Mesenchymal stem cell (in vitro differentiated cells and primary cell): ENCODE measurements at regions not wholly inside any gene's neighbourhood (a gene's known extent, or its start where the extent isn't known, plus 50 kb on each side); places are given as distances from the start of the nearest gene placed in this dataset.

ENCODE experiments used
- DNase-seq: peaks from one replicate; pipeline ENCODE4 v3.0.0-alpha.2; 2013
- H2AFZ ChIP-seq: one replicate; pipeline ENCODE4 v1.6.1; 2013; ENCODE audit warnings: low read depth, mild to moderate bottlenecking, control low read depth, inconsistent platforms, low read length, moderate library complexity
- H2AK5ac ChIP-seq: 2 replicates; pipeline ENCODE4 v1.6.1; 2013; ENCODE audit warnings: low read length, moderate library complexity, mild to moderate bottlenecking, inconsistent platforms; ENCODE audit not compliant: severe bottlenecking
- H2BK120ac ChIP-seq: one replicate; pipeline ENCODE4 v1.6.1; 2013; ENCODE audit warnings: low read depth, mild to moderate bottlenecking, inconsistent platforms, low read length, moderate library complexity
- H2BK12ac ChIP-seq, 2 experiments: one replicate each; pipeline ENCODE4 v1.6.1; 2013; ENCODE audit warnings: inconsistent platforms in 2 of 2, low read length in 2 of 2, mild to moderate bottlenecking in 2 of 2, moderate library complexity in 2 of 2, control low read depth in 1 of 2
- H2BK15ac ChIP-seq: one replicate; pipeline ENCODE4 v1.6.1; 2013; ENCODE audit warnings: mild to moderate bottlenecking, low read depth, inconsistent platforms; ENCODE audit not compliant: poor library complexity, severe bottlenecking
- H2BK5ac ChIP-seq: 2 replicates; pipeline ENCODE4 v1.6.1; 2013; ENCODE audit warnings: low read depth, mild to moderate bottlenecking, low read length, control low read depth, inconsistent platforms; ENCODE audit not compliant: poor library complexity, severe bottlenecking
- H3K14ac ChIP-seq, 2 experiments: one replicate each; pipeline ENCODE4 v1.6.1; 2013; ENCODE audit warnings: inconsistent platforms in 2 of 2, low read length in 2 of 2, control low read depth in 1 of 2, mild to moderate bottlenecking in 1 of 2, moderate library complexity in 1 of 2
- H3K18ac ChIP-seq, 2 experiments: one replicate each; pipeline ENCODE4 v1.6.1; 2013; ENCODE audit warnings: inconsistent platforms in 2 of 2, low read length in 2 of 2, control low read depth in 1 of 2, low read depth in 1 of 2, mild to moderate bottlenecking in 1 of 2
- H3K23ac ChIP-seq, 2 experiments: one replicate each; pipeline ENCODE4 v1.6.1; 2013; ENCODE audit warnings: inconsistent platforms in 2 of 2, low read length in 2 of 2, mild to moderate bottlenecking in 2 of 2, moderate library complexity in 2 of 2, control low read depth in 1 of 2
- H3K27ac ChIP-seq: 2 replicates; pipeline ENCODE4 v1.5.1; 2013; ENCODE audit warnings: mild to moderate bottlenecking, moderate library complexity, low read length, control low read depth, inconsistent platforms; ENCODE audit not compliant: poor library complexity, severe bottlenecking
- H3K27me3 ChIP-seq, 2 experiments: 2 replicates each; pipeline versions ENCODE4 v1.6.1 to v1.7.0; 2013; ENCODE audit warnings: low read length in 2 of 2, mild to moderate bottlenecking in 2 of 2, moderate library complexity in 2 of 2, control low read depth in 1 of 2, inconsistent platforms in 1 of 2; ENCODE audit not compliant: control insufficient read depth in 1 of 2, insufficient read depth in 1 of 2
- H3K36me3 ChIP-seq, 2 experiments: 2 replicates each; pipeline versions ENCODE4 v1.6.1 to v1.7.0; 2013; ENCODE audit warnings: low read length in 2 of 2, control low read depth in 1 of 2, inconsistent platforms in 1 of 2, low read depth in 1 of 2, mild to moderate bottlenecking in 1 of 2; ENCODE audit not compliant: insufficient read depth in 2 of 2, control insufficient read depth in 1 of 2
- H3K4ac ChIP-seq, 2 experiments: one replicate each; pipeline ENCODE4 v1.6.1; 2013; ENCODE audit warnings: inconsistent platforms in 2 of 2, low read length in 2 of 2, mild to moderate bottlenecking in 2 of 2, moderate library complexity in 2 of 2, control low read depth in 1 of 2, low read depth in 1 of 2
- H3K4me1 ChIP-seq: 2 replicates; pipeline ENCODE4 v1.6.1; 2013; ENCODE audit warnings: low read depth, low read length, control low read depth; ENCODE audit not compliant: control insufficient read depth, insufficient read depth
- H3K4me2 ChIP-seq: 2 replicates; pipeline ENCODE4 v1.6.1; 2013; ENCODE audit warnings: low read length, mild to moderate bottlenecking, inconsistent platforms; ENCODE audit not compliant: poor library complexity, severe bottlenecking
- H3K4me3 ChIP-seq, 2 experiments: 2 replicates each; pipeline versions ENCODE4 v1.5.1 to v1.7.0; 2013; ENCODE audit warnings: low read length in 2 of 2, mild to moderate bottlenecking in 2 of 2, control low read depth in 1 of 2, low read depth in 1 of 2; ENCODE audit not compliant: insufficient read depth in 1 of 2
- H3K79me1 ChIP-seq: replicated peaks from 2 replicates; pipeline ENCODE4 v1.6.1; 2013; ENCODE audit warnings: mild to moderate bottlenecking, control low read depth, low read length, inconsistent platforms; ENCODE audit not compliant: poor library complexity, severe bottlenecking
- H3K9ac ChIP-seq: 2 replicates; pipeline ENCODE4 v1.7.0; 2013; ENCODE audit warnings: mild to moderate bottlenecking, low read length, moderate library complexity
- H3K9me3 ChIP-seq: 2 replicates; pipeline ENCODE4 v1.7.0; 2013; ENCODE audit warnings: mild to moderate bottlenecking, low read length; ENCODE audit not compliant: control insufficient read depth
- H4K8ac ChIP-seq: one replicate; pipeline ENCODE4 v1.6.1; 2013; ENCODE audit warnings: inconsistent platforms, mild to moderate bottlenecking, low read length, moderate library complexity
- H4K91ac ChIP-seq: one replicate; pipeline ENCODE4 v1.6.1; 2013; ENCODE audit warnings: mild to moderate bottlenecking, low read length, inconsistent platforms
- WGBS: methylation state at CpG from one replicate; pipeline ENCODE4 v1.1.7; 2013; ENCODE audit warnings: mixed read lengths; 5-methylcytosine and 5-hydroxymethylcytosine counted together

- peaks cover 5% of the 10 kb centered on the region for H3K4me1 ChIP-seq
- H4K8ac ChIP-seq = no peak overlapping the region
- H3K27ac ChIP-seq = no peak overlapping the region
- no peak overlapping the region for H2AK5ac ChIP-seq
- H2AFZ ChIP-seq = no peak overlapping the region
- no peak overlapping the region for H2BK15ac ChIP-seq
- no peak overlapping the region for H3K14ac ChIP-seq
- H3K4me3 ChIP-seq = no peak overlapping the region
- no peaks in the 10 kb centered on the region for H3K79me1 ChIP-seq
- H3K18ac ChIP-seq = no peak overlapping the region
- WGBS = 88% methylated on average over 8 of the region's 10 CpGs
- H3K36me3 ChIP-seq = no peaks in the 10 kb centered on the region
- H3K4ac ChIP-seq = no peak overlapping the region
- peaks cover 52 to 72% of the 10 kb centered on the region in 2 experiments for H3K27me3 ChIP-seq
- H2BK120ac ChIP-seq = no peak overlapping the region
- H2BK12ac ChIP-seq = no peak overlapping the region
- no peak overlapping the region for H3K9ac ChIP-seq
- no peak overlapping the region for H3K23ac ChIP-seq
- H2BK5ac ChIP-seq = no peak overlapping the region
- H4K91ac ChIP-seq = no peak overlapping the region
- DNase-seq = no peak
- H3K9me3 ChIP-seq = no peaks in the 10 kb centered on the region
- no peak overlapping the region for H3K4me2 ChIP-seq
These were observed 76.4 kb upstream of the MLN start for GRCh38 chr6:33880104-33880678.

- Histone ChIP-seq H3K27me3 (peaks cover 63 to 78% of the 10 kb centered on the region in 2 experiments), H4K91ac (no peak overlapping the region), H2BK5ac (no peak overlapping the region), H3K4me2 (no peak overlapping the region), H3K4me1 (peaks cover 2% of the 10 kb centered on the region), H3K36me3 (no peaks in the 10 kb centered on the region), H4K8ac (no peak overlapping the region), H3K9me3 (no peaks in the 10 kb centered on the region), H3K9ac (no peak overlapping the region), H3K27ac (no peak overlapping the region), H3K4me3 (no peak overlapping the region), H3K14ac (no peak overlapping the region), H3K79me1 (no peaks in the 10 kb centered on the region), H2AFZ (no peak overlapping the region), H3K23ac (no peak overlapping the region), H2BK12ac (no peak overlapping the region), H3K4ac (no peak overlapping the region), H2BK120ac (no peak overlapping the region), H2AK5ac (no peak overlapping the region), H3K18ac (no peak overlapping the region), H2BK15ac (no peak overlapping the region)
- 82% methylated on average over 2 of the region's 4 CpGs for WGBS
- DNase-seq = no peak
These were observed 74.8 kb upstream of the MLN start for GRCh38 chr6:33878562-33878961.

GRCh38 chr6:33877982-33878535 is 74.3 kb upstream of the MLN start:
- no peaks in the 10 kb centered on the region for H3K9me3 ChIP-seq
- no peak overlapping the region for H3K4me3 ChIP-seq
- no peak overlapping the region for H2AK5ac ChIP-seq
- WGBS = 86% methylated on average over 7 of the region's 7 CpGs
- no peak overlapping the region for H4K8ac ChIP-seq
- H2AFZ ChIP-seq = no peak overlapping the region
- H3K27ac ChIP-seq = no peak overlapping the region
- H3K4me2 ChIP-seq = no peak overlapping the region
- no peak overlapping the region for H2BK15ac ChIP-seq
- no peak overlapping the region for H4K91ac ChIP-seq
- H2BK12ac ChIP-seq = no peak overlapping the region
- H3K23ac ChIP-seq = no peak overlapping the region
- H3K18ac ChIP-seq = no peak overlapping the region
- no peak overlapping the region for H2BK5ac ChIP-seq
- H3K9ac ChIP-seq = no peak overlapping the region
- no peaks in the 10 kb centered on the region for H3K36me3 ChIP-seq
- peaks cover 2% of the 10 kb centered on the region for H3K4me1 ChIP-seq
- no peak overlapping the region for H3K14ac ChIP-seq
- H3K79me1 ChIP-seq = no peaks in the 10 kb centered on the region
- DNase-seq = no peak
- no peak overlapping the region for H2BK120ac ChIP-seq
- H3K4ac ChIP-seq = no peak overlapping the region
- H3K27me3 ChIP-seq = peaks cover 64 to 82% of the 10 kb centered on the region in 2 experiments

GRCh38 chr6:33875696-33876095 is 71.9 kb upstream of the MLN start:
- H2BK120ac ChIP-seq = no peak overlapping the region
- no peak overlapping the region for H3K4me3 ChIP-seq
- H4K91ac ChIP-seq = no peak overlapping the region
- H3K9me3 ChIP-seq = no peaks in the 10 kb centered on the region
- H3K79me1 ChIP-seq = no peaks in the 10 kb centered on the region
- H2AK5ac ChIP-seq = no peak overlapping the region
- H3K27ac ChIP-seq = no peak overlapping the region
- no peak overlapping the region for H3K4ac ChIP-seq
- peaks cover 68 to 88% of the 10 kb centered on the region in 2 experiments for H3K27me3 ChIP-seq
- WGBS = 79% methylated on average over 5 of the region's 5 CpGs
- H2BK15ac ChIP-seq = no peak overlapping the region
- no peak overlapping the region for H3K23ac ChIP-seq
- H3K4me2 ChIP-seq = no peak overlapping the region
- H3K4me1 ChIP-seq = peaks cover 2% of the 10 kb centered on the region
- H3K14ac ChIP-seq = no peak overlapping the region
- no peak overlapping the region for H2BK12ac ChIP-seq
- H3K18ac ChIP-seq = no peak overlapping the region
- no peak overlapping the region for H4K8ac ChIP-seq
- no peak for DNase-seq
- H2BK5ac ChIP-seq = no peak overlapping the region
- H3K36me3 ChIP-seq = no peaks in the 10 kb centered on the region
- H3K9ac ChIP-seq = no peak overlapping the region
- no peak overlapping the region for H2AFZ ChIP-seq
